Keratinocyte (primary cell): ENCODE measurements at regions not wholly inside any gene's neighbourhood (a gene's known extent, or its start where the extent isn't known, plus 50 kb on each side); places are given as distances from the start of the nearest gene placed in this dataset.

Source experiments
- EZH2 ChIP-seq: IDR thresholded peaks from one replicate; pipeline ENCODE4 v1.6.1; 2012; ENCODE audit warnings: inconsistent platforms, mild to moderate bottlenecking, low read length, moderate library complexity
- TF ChIP-seq, protein P1 (sequence below), 3 experiments: IDR thresholded peaks in 1 of 3; conservative IDR thresholded peaks in 1 of 3; optimal IDR thresholded peaks in 1 of 3; 2 replicates in 2 of 3; 3 replicates in 1 of 3; pipeline versions ENCODE3 to v1.5.1; 2011; ENCODE audit warnings: low read length in 3 of 3, mild to moderate bottlenecking in 3 of 3, moderate library complexity in 2 of 3, control low read depth in 1 of 3, inconsistent platforms in 1 of 3; ENCODE audit not compliant: insufficient read depth in 2 of 3; ENCODE audit errors: extremely low read depth in 1 of 3

DNA sequence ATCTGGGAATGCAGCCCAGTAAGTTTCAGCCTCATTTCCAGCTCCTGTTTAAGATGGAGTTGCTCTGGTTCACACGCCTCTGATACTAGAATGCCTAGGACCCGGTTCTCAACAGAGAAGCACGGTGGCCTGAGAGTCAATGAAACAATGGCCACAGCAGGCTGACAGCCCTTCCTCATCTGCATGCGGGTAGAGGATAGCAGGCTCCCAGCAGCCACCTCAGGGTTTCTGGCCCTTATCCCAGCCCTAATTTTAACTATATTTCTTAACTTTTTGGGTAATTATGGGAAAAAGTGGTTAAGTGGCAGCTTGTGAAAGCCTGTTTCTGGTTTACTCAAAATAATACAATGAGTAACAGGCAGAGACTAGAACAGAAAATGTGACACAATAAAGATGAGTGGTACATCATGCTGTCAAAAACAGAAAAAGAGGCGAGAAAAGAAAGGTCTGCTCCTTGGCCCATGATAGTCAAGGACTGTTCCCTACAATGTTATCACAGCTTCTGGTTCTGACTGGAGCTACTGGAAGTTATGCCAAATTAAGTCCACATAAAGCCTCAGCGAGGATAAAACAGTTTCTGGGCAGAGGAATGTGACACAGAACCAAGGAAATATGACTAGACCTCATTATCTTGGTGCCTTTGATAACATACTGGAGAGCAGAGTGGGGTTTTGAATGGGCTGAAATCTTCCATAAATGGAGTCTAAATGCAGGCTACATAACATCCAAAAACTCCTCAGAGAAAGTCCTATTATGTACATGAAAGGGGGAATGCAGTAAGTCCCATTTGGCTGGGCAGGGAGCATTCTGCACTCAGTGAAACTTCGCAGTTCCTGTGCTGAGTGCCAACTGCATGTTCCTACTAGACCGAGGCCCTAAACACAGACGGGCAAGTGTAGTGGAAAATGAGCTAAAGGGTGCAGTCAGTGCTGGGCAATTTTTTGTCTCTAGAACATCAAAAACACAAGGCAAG lies 92.1 kb downstream of the NIBAN1 start:
- TF ChIP-seq, protein P1, sequence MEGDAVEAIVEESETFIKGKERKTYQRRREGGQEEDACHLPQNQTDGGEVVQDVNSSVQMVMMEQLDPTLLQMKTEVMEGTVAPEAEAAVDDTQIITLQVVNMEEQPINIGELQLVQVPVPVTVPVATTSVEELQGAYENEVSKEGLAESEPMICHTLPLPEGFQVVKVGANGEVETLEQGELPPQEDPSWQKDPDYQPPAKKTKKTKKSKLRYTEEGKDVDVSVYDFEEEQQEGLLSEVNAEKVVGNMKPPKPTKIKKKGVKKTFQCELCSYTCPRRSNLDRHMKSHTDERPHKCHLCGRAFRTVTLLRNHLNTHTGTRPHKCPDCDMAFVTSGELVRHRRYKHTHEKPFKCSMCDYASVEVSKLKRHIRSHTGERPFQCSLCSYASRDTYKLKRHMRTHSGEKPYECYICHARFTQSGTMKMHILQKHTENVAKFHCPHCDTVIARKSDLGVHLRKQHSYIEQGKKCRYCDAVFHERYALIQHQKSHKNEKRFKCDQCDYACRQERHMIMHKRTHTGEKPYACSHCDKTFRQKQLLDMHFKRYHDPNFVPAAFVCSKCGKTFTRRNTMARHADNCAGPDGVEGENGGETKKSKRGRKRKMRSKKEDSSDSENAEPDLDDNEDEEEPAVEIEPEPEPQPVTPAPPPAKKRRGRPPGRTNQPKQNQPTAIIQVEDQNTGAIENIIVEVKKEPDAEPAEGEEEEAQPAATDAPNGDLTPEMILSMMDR (optimal IDR thresholded peaks at IDR 0.05 in 1 of 3, IDR thresholded peaks at IDR 0.05 in 1 of 3, conservative IDR thresholded peaks at IDR 0.05 in 1 of 3; ENCODE audit: extremely low read depth in 1 of 3, insufficient read depth in 2 of 3, low read length in 3 of 3), result no peak
- no peak for TF ChIP-seq EZH2
